ENCODE measurements at regions not wholly inside any gene's neighbourhood (a gene's known extent, or its start where the extent isn't known, plus 50 kb on each side); places are given as distances from the start of the nearest gene placed in this dataset.

DNA sequence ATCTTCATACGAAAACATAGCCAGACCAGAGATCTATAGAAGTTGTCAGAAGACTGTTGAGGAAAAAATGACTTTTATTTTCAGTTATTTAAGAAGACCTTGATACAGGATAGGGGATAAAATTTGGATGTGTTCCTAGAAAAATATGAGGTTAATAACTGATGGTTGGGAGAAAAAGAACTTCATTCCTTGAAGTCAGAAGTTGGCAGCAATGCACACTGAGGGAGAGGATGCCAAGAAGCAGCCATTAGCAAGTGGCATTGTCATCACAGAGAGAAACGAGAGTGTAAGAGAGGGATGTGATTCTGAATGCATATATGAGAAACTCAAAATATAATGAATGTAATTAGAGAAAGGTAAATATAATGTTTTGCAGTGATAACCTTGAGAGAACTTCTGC, 382.1 kb upstream of the EPHA5 start:
- TF ChIP-seq, protein P1, sequence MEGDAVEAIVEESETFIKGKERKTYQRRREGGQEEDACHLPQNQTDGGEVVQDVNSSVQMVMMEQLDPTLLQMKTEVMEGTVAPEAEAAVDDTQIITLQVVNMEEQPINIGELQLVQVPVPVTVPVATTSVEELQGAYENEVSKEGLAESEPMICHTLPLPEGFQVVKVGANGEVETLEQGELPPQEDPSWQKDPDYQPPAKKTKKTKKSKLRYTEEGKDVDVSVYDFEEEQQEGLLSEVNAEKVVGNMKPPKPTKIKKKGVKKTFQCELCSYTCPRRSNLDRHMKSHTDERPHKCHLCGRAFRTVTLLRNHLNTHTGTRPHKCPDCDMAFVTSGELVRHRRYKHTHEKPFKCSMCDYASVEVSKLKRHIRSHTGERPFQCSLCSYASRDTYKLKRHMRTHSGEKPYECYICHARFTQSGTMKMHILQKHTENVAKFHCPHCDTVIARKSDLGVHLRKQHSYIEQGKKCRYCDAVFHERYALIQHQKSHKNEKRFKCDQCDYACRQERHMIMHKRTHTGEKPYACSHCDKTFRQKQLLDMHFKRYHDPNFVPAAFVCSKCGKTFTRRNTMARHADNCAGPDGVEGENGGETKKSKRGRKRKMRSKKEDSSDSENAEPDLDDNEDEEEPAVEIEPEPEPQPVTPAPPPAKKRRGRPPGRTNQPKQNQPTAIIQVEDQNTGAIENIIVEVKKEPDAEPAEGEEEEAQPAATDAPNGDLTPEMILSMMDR (IDR thresholded peaks at IDR 0.05; ENCODE audit: borderline replicate concordance, insufficient read depth, low read depth, low read length): no peak

DNA sequence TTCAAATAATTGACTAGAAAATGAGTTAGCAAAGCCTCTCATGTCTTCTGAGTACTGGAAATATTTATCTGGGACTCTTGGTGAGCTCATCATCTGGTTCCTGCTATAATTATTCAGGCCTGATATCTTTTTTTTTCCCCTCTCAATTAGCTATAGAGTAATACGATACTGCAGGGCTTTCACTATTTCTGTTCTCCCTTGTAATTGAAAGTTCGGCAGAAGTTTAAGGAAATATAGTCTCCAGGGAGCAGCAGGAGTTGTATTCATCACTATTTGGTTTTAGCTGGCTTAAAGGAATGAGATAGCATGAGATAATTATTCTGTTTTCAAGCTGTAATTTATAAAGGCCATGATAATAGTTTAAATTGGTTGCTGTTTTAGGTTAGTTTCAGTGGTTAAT, 378.6 kb upstream of the EPHA5 start:
- H3K4me3 ChIP-seq (ENCODE audit: low read depth, low read length): no peak overlapping the region
- TF ChIP-seq, protein P1 (IDR thresholded peaks at IDR 0.05; ENCODE audit: borderline replicate concordance, insufficient read depth, low read depth, low read length): no peak

More for the DNA sequence above, 382.1 kb upstream of the EPHA5 start:
- no peak overlapping the region for H3K4me3 ChIP-seq (ENCODE audit: low read depth, low read length)

DNA sequence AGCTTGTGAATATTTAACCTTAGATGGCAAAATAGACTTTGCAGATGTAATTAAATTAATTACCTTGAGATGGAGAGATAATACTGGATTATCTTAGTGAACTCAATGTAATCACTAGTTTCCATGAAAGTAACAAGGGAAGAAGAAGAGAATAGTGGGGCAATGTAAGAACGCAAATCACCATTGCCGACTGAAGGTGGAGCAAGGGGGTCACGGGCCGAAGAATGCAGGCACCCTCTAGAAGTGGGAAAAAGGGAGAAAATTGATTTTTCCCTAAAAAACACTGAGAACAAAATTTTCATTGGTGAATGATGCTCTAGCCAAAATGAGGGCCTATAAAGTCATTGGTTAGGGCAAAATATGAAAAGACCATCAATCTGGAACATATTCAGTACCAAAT, 375.6 kb upstream of the EPHA5 start:
- no peak overlapping the region for H3K4me3 ChIP-seq (ENCODE audit: low read depth, low read length)
- TF ChIP-seq, protein P1 (IDR thresholded peaks at IDR 0.05; ENCODE audit: borderline replicate concordance, insufficient read depth, low read depth, low read length): no peak

DNA sequence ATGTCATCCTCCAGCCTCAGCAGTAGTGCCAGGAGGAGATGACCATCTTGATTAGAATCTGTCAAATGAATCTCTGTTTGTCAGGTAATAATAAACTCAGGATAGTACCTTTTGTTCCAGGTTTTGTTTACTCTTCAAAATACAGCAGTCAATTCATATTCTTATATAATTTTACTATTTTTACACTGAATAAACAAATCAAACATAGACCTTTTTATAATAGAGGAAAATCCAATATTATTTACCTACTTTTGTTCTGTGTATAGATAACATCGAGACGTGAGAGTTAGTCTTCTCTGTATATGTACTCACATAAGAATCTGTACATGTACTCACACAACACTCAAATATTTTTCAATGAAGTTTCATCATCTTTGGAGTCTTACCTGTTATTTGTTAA, 365.4 kb upstream of the EPHA5 start:
- no peak overlapping the region for H3K4me3 ChIP-seq (ENCODE audit: low read depth, low read length)
- TF ChIP-seq, protein P1 (IDR thresholded peaks at IDR 0.05; ENCODE audit: borderline replicate concordance, insufficient read depth, low read depth, low read length): no peak

DNA sequence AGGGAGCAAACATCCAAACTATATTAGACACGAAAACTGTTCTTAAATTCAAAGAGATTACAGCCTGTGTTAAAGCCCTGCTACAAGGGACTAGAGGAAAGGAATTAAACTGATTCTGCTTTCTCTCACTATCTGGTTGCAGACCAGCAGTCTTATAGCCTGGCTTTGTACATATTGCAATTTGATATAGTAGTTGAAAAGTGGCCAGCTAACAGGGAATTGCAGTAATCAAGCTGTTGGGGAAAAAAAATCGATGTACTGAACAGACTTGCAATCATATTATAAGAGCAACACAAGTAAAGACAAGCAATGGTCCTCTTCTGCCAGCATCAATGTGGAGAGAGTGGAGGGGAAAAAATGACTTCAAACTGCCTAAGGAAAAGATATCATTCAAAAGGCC, 364.4 kb upstream of the EPHA5 start:
- no peak overlapping the region for H3K4me3 ChIP-seq (ENCODE audit: low read depth, low read length)
- TF ChIP-seq, protein P1 (IDR thresholded peaks at IDR 0.05; ENCODE audit: borderline replicate concordance, insufficient read depth, low read depth, low read length): no peak

DNA sequence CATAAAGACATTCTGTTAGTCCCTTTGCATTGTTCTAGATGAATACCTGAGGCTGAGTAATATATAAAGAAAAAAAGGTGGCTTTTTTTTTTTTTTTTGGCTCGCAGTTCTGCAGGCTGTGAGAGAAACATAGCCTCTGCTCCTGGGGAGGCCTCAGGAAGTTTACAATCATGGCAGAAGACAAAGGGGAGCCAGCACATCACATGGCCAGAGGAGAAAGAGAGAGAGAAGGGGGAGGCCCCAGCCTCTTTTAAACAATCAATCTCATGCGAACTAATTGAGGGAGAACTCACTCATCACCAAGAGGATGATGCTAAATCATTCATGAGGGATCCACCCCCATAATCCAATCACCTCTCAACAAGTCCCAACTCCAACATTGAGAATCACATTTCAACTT, 364.0 kb upstream of the EPHA5 start:
- no peak overlapping the region for H3K4me3 ChIP-seq (ENCODE audit: low read depth, low read length)
- TF ChIP-seq, protein P1 (IDR thresholded peaks at IDR 0.05; ENCODE audit: borderline replicate concordance, insufficient read depth, low read depth, low read length): no peak

DNA sequence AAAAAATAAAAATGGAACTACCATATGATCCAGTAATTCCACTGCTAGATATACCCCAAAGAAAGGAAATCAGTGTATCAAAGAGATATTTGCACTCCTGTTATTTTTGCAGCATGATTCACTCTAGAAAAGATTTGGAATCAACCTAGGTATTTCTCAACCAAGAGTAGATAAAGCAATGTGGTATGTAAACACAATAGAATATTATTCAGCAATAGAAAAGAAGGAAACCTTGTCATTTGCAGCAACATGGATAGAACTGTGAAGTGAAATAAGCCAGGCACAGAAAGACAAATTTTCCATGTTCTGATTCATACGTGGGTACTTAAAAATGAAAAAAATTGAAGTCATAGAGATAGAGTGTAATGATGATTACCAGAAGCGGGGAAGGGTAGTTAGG, 362.3 kb upstream of the EPHA5 start:
- TF ChIP-seq, protein P1 (IDR thresholded peaks at IDR 0.05; ENCODE audit: borderline replicate concordance, insufficient read depth, low read depth, low read length): no peak
- H3K4me3 ChIP-seq (ENCODE audit: low read depth, low read length): no peak overlapping the region
